Endothelial cell of umbilical vein (primary cell): ENCODE measurements at regions not wholly inside any gene's neighbourhood (a gene's known extent, or its start where the extent isn't known, plus 50 kb on each side); places are given as distances from the start of the nearest gene placed in this dataset.

Experiments used
- BruUV-seq: library from RNA; stranded (reverse); fragments of 400-500 nt; replicated peaks from 2 replicates; lab custom pipeline; 2021; lab: Mats Ljungman, UMichigan
- CTCF ChIA-PET: fragments of 300-600, 350-600 bp; sonication (Branson Sonifier 250); formaldehyde crosslinking; loops from one replicate; lab custom pipeline; 2021; ENCODE audit warnings: antibody characterized with exemption, inconsistent platforms; lab: Charles Lee
- POLR2A ChIA-PET: fragments of 300-600, 350-600 bp; sonication (Branson Sonifier 250); formaldehyde crosslinking; loops from one replicate; lab custom pipeline; 2021; ENCODE audit warnings: antibody characterized with exemption, inconsistent platforms; lab: Charles Lee
- DNase-seq: peaks from one replicate; pipeline ENCODE4 v3.0.0-alpha.2; 2011; ENCODE audit warnings: low read depth, low spot score
- FAIRE-seq: peaks from 2 replicates; lab custom pipeline; 2011; peaks lifted over from hg19 to GRCh38; lab: Jason Lieb, UNC
- H2AFZ ChIP-seq: 2 replicates; pipeline ENCODE4 v1.6.0; 2012; ENCODE audit warnings: low read depth, low read length, control low read depth, inconsistent platforms
- H3K27ac ChIP-seq: 2 replicates; pipeline ENCODE4 v1.5.1; 2011; ENCODE audit warnings: low read depth, mild to moderate bottlenecking, control low read depth, low read length, moderate library complexity; ENCODE audit not compliant: insufficient read depth
- H3K27me3 ChIP-seq, 2 experiments: 2 replicates each; pipeline versions ENCODE4 v1.6.0 to v1.6.1; 2011; ENCODE audit warnings: low read length in 2 of 2, mixed read lengths in 1 of 2; ENCODE audit not compliant: control insufficient read depth in 2 of 2, insufficient read depth in 2 of 2
- H3K36me3 ChIP-seq, 2 experiments: 2 replicates in 1 of 2; 3 replicates in 1 of 2; pipeline ENCODE4 v1.5.1; 2011; ENCODE audit warnings: low read length in 2 of 2, mild to moderate bottlenecking in 1 of 2, moderate library complexity in 1 of 2; ENCODE audit not compliant: control insufficient read depth in 2 of 2, insufficient read depth in 2 of 2; ENCODE audit errors: extremely low read depth in 1 of 2
- H3K4me1 ChIP-seq: 3 replicates; pipeline ENCODE4 v1.5.1; 2011; ENCODE audit warnings: mild to moderate bottlenecking, low read length; ENCODE audit not compliant: control insufficient read depth, insufficient read depth; ENCODE audit errors: extremely low read depth
- H3K4me2 ChIP-seq: 2 replicates; pipeline ENCODE4 v1.6.1; 2011; ENCODE audit warnings: low read length, control low read depth, mixed read lengths; ENCODE audit not compliant: insufficient read depth
- H3K4me3 ChIP-seq, 3 experiments: fragments of 200-600 bp in 1 of 3; sonication (generic), shearing (Covaris generic) in 1 of 3; replicated peaks in 1 of 3; 2 replicates each; pipeline ENCODE4 v1.5.1; 2011 to 2016; ENCODE audit warnings: control low read depth in 3 of 3, low read length in 3 of 3, mild to moderate bottlenecking in 2 of 3, inconsistent platforms in 1 of 3, low read depth in 1 of 3, moderate library complexity in 1 of 3; ENCODE audit not compliant: insufficient read depth in 1 of 3
- H3K79me2 ChIP-seq: 2 replicates; pipeline ENCODE4 v1.6.0; 2012; ENCODE audit warnings: low read length, inconsistent platforms; ENCODE audit not compliant: control insufficient read depth, insufficient read depth
- H3K9ac ChIP-seq: replicated peaks from 2 replicates; pipeline ENCODE3; 2011; ENCODE audit warnings: low read length, control low read depth; ENCODE audit not compliant: insufficient read depth; ENCODE audit errors: extremely low read depth
- H3K9me1 ChIP-seq: replicated peaks from 3 replicates; pipeline ENCODE4 v1.6.0; 2011; ENCODE audit warnings: mild to moderate bottlenecking, low read length; ENCODE audit not compliant: control insufficient read depth, insufficient read depth; ENCODE audit errors: extremely low read depth
- H3K9me3 ChIP-seq: replicated peaks from 2 replicates; pipeline ENCODE4 v1.5.1; 2012; ENCODE audit warnings: low read length, inconsistent platforms; ENCODE audit not compliant: control insufficient read depth, insufficient read depth
- H4K20me1 ChIP-seq: replicated peaks from 2 replicates; pipeline ENCODE3; 2011; ENCODE audit warnings: mild to moderate bottlenecking, low read length; ENCODE audit not compliant: control insufficient read depth, insufficient read depth; ENCODE audit errors: extremely low read depth
- CTCF ChIP-seq, 2 donors: IDR thresholded peaks; 1 replicate in 1 of 2; 2 replicates in 1 of 2; pipeline ENCODE4 v1.5.1; 2011; ENCODE audit warnings: low read length in 2 of 2, mild to moderate bottlenecking in 2 of 2, moderate library complexity in 2 of 2, control low read depth in 1 of 2, inconsistent platforms in 1 of 2, low read depth in 1 of 2; ENCODE audit not compliant: insufficient read depth in 1 of 2; ENCODE audit errors: extremely low read depth in 1 of 2
- EZH2 ChIP-seq: IDR thresholded peaks from 2 replicates; pipeline ENCODE4 v1.6.1; 2012; ENCODE audit warnings: borderline replicate concordance, low read depth, mild to moderate bottlenecking, moderate library complexity, low read length, inconsistent platforms; ENCODE audit not compliant: severe bottlenecking
- FOS ChIP-seq: IDR thresholded peaks from 2 replicates; pipeline ENCODE4 v1.6.1; 2011; ENCODE audit warnings: mild to moderate bottlenecking, low read length, moderate library complexity, borderline replicate concordance; ENCODE audit not compliant: insufficient read depth
- JUN ChIP-seq: IDR thresholded peaks from 2 replicates; pipeline ENCODE4 v1.6.1; 2011; ENCODE audit warnings: borderline replicate concordance, low read depth; ENCODE audit not compliant: insufficient read length, insufficient read depth
- MYC ChIP-seq: IDR thresholded peaks from one replicate; pipeline ENCODE4 v1.6.1; 2011; ENCODE audit warnings: mild to moderate bottlenecking, low read depth, low read length
- POLR2A ChIP-seq: IDR thresholded peaks from 2 replicates; pipeline ENCODE4 v1.6.1; 2012; ENCODE audit warnings: low read depth, mild to moderate bottlenecking, control low read depth, low read length
- POLR2AphosphoS5 ChIP-seq: IDR thresholded peaks from 2 replicates; pipeline ENCODE4 v1.6.1; 2012; ENCODE audit warnings: low read depth, mild to moderate bottlenecking, control low read depth, low read length, moderate library complexity; ENCODE audit not compliant: insufficient read depth
- dilution Hi-C: fragments of 300-500 bp; cut with MboI; formaldehyde crosslinking; loops from one replicate; pipeline ENCODE4 v1.15.0; 2019; ENCODE audit warnings: low sequenced_read_pairs; ENCODE audit not compliant: extremely low pct_ligation_motif_present
- intact Hi-C: fragments of 100-400 bp; cut with micrococcal nuclease; formaldehyde crosslinking; loops from one replicate; pipeline ENCODE4 v1.10.0; 2022
- TF ChIP-seq, protein P1 (sequence below): IDR thresholded peaks from 2 replicates; pipeline ENCODE4 v1.6.1; 2011; ENCODE audit not compliant: insufficient read depth, insufficient read length

GRCh38 chr18:75809926-75810255 is 382.4 kb upstream of the SMIM21 start:
- no peak for FAIRE-seq
- no peak for DNase-seq

More at GRCh38 chr18:75809926-75810255, 382.4 kb upstream of the SMIM21 start:
- no peak overlapping the region for H3K27ac ChIP-seq
- no peaks in the 10 kb centered on the region for H3K27me3 ChIP-seq
- H3K4me3 ChIP-seq, result no peak overlapping the region
- no peaks in the 10 kb centered on the region for H3K9me1 ChIP-seq
- no peaks in the 10 kb centered on the region for H4K20me1 ChIP-seq
- no peak overlapping the region for H2AFZ ChIP-seq
- TF ChIP-seq CTCF (IDR thresholded peaks at IDR 0.05; ENCODE audit: extremely low read depth in 1 of 2, insufficient read depth in 1 of 2, low read depth in 1 of 2, low read length in 2 of 2), result no peak
- TF ChIP-seq MYC, result no peak
- no peak for TF ChIP-seq EZH2
- no peak for TF ChIP-seq POLR2AphosphoS5
- no peak for TF ChIP-seq POLR2A
- TF ChIP-seq JUN, result no peak
- TF ChIP-seq, protein P1, sequence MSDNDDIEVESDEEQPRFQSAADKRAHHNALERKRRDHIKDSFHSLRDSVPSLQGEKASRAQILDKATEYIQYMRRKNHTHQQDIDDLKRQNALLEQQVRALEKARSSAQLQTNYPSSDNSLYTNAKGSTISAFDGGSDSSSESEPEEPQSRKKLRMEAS, result no peak
- TF ChIP-seq FOS, result no peak
- H3K9ac ChIP-seq, result no peak overlapping the region
- POLR2A ChIA-PET, result interaction anchor here (0.6 kb wide), 1 partner anchor 810 kb away, joined by 3 read pairs; no protein-coding TSS in a partner anchor
- H3K36me3 ChIP-seq, result no peaks in the 10 kb centered on the region
- no peaks in the 10 kb centered on the region for H3K79me2 ChIP-seq
- intact Hi-C loops, result no loop called here
- no TSS peak for BruUV-seq
- H3K4me1 ChIP-seq, result no peaks in the 10 kb centered on the region
- peaks cover 6% of the 10 kb centered on the region for H3K9me3 ChIP-seq
- H3K4me2 ChIP-seq, result no peak overlapping the region
- CTCF ChIA-PET, result no interaction called here
- dilution Hi-C loops, result no loop called here
